ENCODE measurements at regions not wholly inside any gene's neighbourhood (a gene's known extent, or its start where the extent isn't known, plus 50 kb on each side); places are given as distances from the start of the nearest gene placed in this dataset.

GRCh38 chr14:85273099-85273677 is 256.8 kb upstream of the FLRT2 start:
- TF ChIP-seq CTCF (IDR thresholded peaks at IDR 0.05; ENCODE audit: insufficient read depth, missing control alignments) = no peak
- FAIRE-seq (peak; percentile 6), DNase-seq (ENCODE audit: insufficient read length, low spot score) (no peak)

- FAIRE-seq (no peak), DNase-seq (ENCODE audit: insufficient read length, low spot score) (no peak)
- no peak for TF ChIP-seq CTCF (IDR thresholded peaks at IDR 0.05; ENCODE audit: insufficient read depth, missing control alignments)
These were observed 256.0 kb upstream of the FLRT2 start for GRCh38 chr14:85273952-85274351.

GRCh38 chr14:85276161-85276978 is 253.6 kb upstream of the FLRT2 start:
- TF ChIP-seq CTCF (IDR thresholded peaks at IDR 0.05; ENCODE audit: insufficient read depth, missing control alignments) = no peak
- DNase-seq (ENCODE audit: insufficient read length, low spot score) = no peak
- no peak for FAIRE-seq

- FAIRE-seq = no peak
- peak; percentile 2 for TF ChIP-seq CTCF (IDR thresholded peaks at IDR 0.05; ENCODE audit: insufficient read depth, missing control alignments)
- DNase-seq (ENCODE audit: insufficient read length, low spot score) = no peak
These were observed 253.0 kb upstream of the FLRT2 start for GRCh38 chr14:85276979-85277228.

GRCh38 chr14:85279407-85279806 is 250.5 kb upstream of the FLRT2 start:
- TF ChIP-seq CTCF (IDR thresholded peaks at IDR 0.05; ENCODE audit: insufficient read depth, missing control alignments) = no peak
- DNase-seq (ENCODE audit: insufficient read length, low spot score) = no peak
- FAIRE-seq = no peak

- DNase-seq (ENCODE audit: insufficient read length, low spot score) = no peak
- no peak for FAIRE-seq
- no peak for TF ChIP-seq CTCF (IDR thresholded peaks at IDR 0.05; ENCODE audit: insufficient read depth, missing control alignments)
These were observed 249.9 kb upstream of the FLRT2 start for GRCh38 chr14:85280074-85280473.

GRCh38 chr14:85281921-85282320 is 248.0 kb upstream of the FLRT2 start:
- FAIRE-seq = no peak
- DNase-seq (ENCODE audit: insufficient read length, low spot score) = no peak
- no peak for TF ChIP-seq CTCF (IDR thresholded peaks at IDR 0.05; ENCODE audit: insufficient read depth, missing control alignments)
